Loucy (cell line): ENCODE measurements at regions not wholly inside any gene's neighbourhood (a gene's known extent, or its start where the extent isn't known, plus 50 kb on each side); places are given as distances from the start of the nearest gene placed in this dataset.

Source experiments
- H2AFZ ChIP-seq: fragments of 200-600 bp; sonication (generic); 2 replicates; pipeline ENCODE4 v1.6.0; 2016; ENCODE audit warnings: antibody characterized with exemption, mild to moderate bottlenecking, low read length, moderate library complexity
- H3F3A ChIP-seq: fragments of 200-600 bp; 2 replicates; pipeline ENCODE4 v1.6.0; 2016; ENCODE audit warnings: antibody characterized with exemption, low read depth, mild to moderate bottlenecking
- H3K27me3 ChIP-seq: fragments of 200-600 bp; sonication (generic); 2 replicates; pipeline ENCODE4 v1.6.1; 2014; ENCODE audit warnings: low read length, mild to moderate bottlenecking; ENCODE audit not compliant: insufficient read depth, poor library complexity, severe bottlenecking
- H3K36me3 ChIP-seq: fragments of 200-600 bp; sonication (generic); 2 replicates; pipeline ENCODE4 v1.6.1; 2016; ENCODE audit warnings: low read length; ENCODE audit not compliant: insufficient read depth
- H3K4me1 ChIP-seq: fragments of 200-600 bp; sonication (generic); 2 replicates; pipeline ENCODE4 v1.5.1; 2014; ENCODE audit warnings: low read length, mild to moderate bottlenecking; ENCODE audit not compliant: insufficient read depth, poor library complexity, severe bottlenecking
- H3K4me2 ChIP-seq: fragments of 200-600 bp; sonication (generic); 2 replicates; pipeline ENCODE4 v1.6.0; 2014; ENCODE audit warnings: antibody characterized with exemption, low read length, low read depth, mild to moderate bottlenecking; ENCODE audit not compliant: poor library complexity, severe bottlenecking
- H3K4me3 ChIP-seq: fragments of 200-600 bp; sonication (generic); 2 replicates; pipeline ENCODE4 v1.5.1; 2014; ENCODE audit warnings: low read length, mild to moderate bottlenecking, mixed read lengths; ENCODE audit not compliant: poor library complexity, severe bottlenecking
- H3K79me2 ChIP-seq: fragments of 200-600 bp; sonication (generic); 2 replicates; pipeline ENCODE4 v1.6.1; 2014; ENCODE audit warnings: low read length; ENCODE audit not compliant: insufficient read depth
- H3K9ac ChIP-seq: fragments of 200-600 bp; sonication (generic); 2 replicates; pipeline ENCODE4 v1.6.0; 2014; ENCODE audit warnings: mild to moderate bottlenecking, low read depth, low read length, moderate library complexity; ENCODE audit not compliant: poor library complexity, severe bottlenecking
- H3K9me2 ChIP-seq: fragments of 200-600 bp; sonication (generic); replicated peaks from 2 replicates; pipeline ENCODE4 v1.6.1; 2016; ENCODE audit warnings: low read depth, low read length, mixed read lengths
- H3K9me3 ChIP-seq: fragments of 200-600 bp; sonication (generic); 2 replicates; pipeline ENCODE4 v1.6.1; 2014; ENCODE audit warnings: mild to moderate bottlenecking, antibody characterized with exemption, low read length, low read depth; ENCODE audit not compliant: insufficient read depth
- H4K20me1 ChIP-seq: fragments of 200-600 bp; sonication (generic); 2 replicates; pipeline ENCODE4 v1.6.0; 2014; ENCODE audit warnings: antibody characterized with exemption, low read length, mild to moderate bottlenecking; ENCODE audit not compliant: insufficient read depth, poor library complexity, severe bottlenecking
- EZH2phosphoT487 ChIP-seq: fragments of 200-600 bp; IDR thresholded peaks from 2 replicates; pipeline ENCODE4 v1.6.1; 2018; ENCODE audit warnings: antibody characterized with exemption, mild to moderate bottlenecking, moderate library complexity, borderline replicate concordance
- TF ChIP-seq, protein P1 (sequence below): fragments of 200-600 bp; sonication (generic); conservative IDR thresholded peaks from 2 replicates; pipeline ENCODE4 v1.5.1; 2014; ENCODE audit warnings: mild to moderate bottlenecking, antibody characterized with exemption, low read length

DNA sequence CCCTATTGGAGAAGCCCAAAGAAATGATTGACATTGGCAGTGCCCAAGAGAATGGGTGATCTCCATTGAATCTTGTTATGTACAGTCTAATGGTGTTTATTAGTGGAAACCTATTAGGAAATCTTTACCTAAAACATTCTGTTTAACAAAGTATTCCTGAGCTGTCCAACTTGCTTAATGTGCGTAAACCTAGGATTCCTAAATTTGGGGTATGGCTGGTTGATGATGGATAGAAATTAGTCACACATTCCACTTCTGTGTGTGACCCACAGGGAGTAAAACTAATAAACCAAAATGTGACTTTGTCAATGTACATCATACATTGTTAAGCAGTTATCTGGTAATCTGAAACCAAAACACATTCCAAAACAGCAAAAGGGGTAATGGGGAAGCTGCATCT lies 761.3 kb downstream of the FSCB start:
- Histone ChIP-seq H4K20me1 (no peaks in the 10 kb centered on the region), H3K9me3 (no peaks in the 10 kb centered on the region), H3K9ac (no peak overlapping the region), H2AFZ (no peak overlapping the region), H3F3A (no peaks in the 10 kb centered on the region), H3K9me2 (no peaks in the 10 kb centered on the region), H3K36me3 (no peaks in the 10 kb centered on the region), H3K4me3 (no peak overlapping the region), H3K27me3 (no peaks in the 10 kb centered on the region), H3K4me2 (no peak overlapping the region), H3K79me2 (no peaks in the 10 kb centered on the region), H3K4me1 (no peaks in the 10 kb centered on the region)
- TF ChIP-seq, protein P1, sequence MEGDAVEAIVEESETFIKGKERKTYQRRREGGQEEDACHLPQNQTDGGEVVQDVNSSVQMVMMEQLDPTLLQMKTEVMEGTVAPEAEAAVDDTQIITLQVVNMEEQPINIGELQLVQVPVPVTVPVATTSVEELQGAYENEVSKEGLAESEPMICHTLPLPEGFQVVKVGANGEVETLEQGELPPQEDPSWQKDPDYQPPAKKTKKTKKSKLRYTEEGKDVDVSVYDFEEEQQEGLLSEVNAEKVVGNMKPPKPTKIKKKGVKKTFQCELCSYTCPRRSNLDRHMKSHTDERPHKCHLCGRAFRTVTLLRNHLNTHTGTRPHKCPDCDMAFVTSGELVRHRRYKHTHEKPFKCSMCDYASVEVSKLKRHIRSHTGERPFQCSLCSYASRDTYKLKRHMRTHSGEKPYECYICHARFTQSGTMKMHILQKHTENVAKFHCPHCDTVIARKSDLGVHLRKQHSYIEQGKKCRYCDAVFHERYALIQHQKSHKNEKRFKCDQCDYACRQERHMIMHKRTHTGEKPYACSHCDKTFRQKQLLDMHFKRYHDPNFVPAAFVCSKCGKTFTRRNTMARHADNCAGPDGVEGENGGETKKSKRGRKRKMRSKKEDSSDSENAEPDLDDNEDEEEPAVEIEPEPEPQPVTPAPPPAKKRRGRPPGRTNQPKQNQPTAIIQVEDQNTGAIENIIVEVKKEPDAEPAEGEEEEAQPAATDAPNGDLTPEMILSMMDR = no peak
- no peak for TF ChIP-seq EZH2phosphoT487

DNA sequence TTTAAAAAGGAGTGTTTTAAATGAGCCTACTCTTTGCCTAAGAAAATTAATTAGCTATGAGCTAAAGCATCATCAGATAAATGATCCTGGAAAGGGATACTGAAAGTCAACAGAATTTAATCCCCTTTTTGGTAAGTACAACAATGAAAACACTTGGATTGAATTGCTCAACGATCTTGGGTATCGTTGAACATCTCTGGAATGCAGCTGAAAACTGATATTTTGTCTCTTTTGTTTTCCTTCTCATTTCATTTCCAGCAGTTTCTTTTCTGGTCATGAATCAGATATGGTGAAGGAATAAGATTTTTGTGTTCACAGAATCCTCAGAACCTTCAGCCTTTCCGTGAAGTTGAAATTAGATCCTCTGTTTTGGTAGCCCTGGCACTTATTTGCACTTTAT lies 771.2 kb downstream of the FSCB start:
- Histone ChIP-seq H3K9ac (no peak overlapping the region), H3K36me3 (no peaks in the 10 kb centered on the region), H3K27me3 (no peaks in the 10 kb centered on the region), H3K79me2 (no peaks in the 10 kb centered on the region), H3K4me2 (no peak overlapping the region), H3K9me2 (no peaks in the 10 kb centered on the region), H3K9me3 (no peaks in the 10 kb centered on the region), H2AFZ (no peak overlapping the region), H4K20me1 (no peaks in the 10 kb centered on the region), H3K4me1 (no peaks in the 10 kb centered on the region), H3K4me3 (no peak overlapping the region), H3F3A (no peaks in the 10 kb centered on the region)
- TF ChIP-seq, protein P1 = no peak
- no peak for TF ChIP-seq EZH2phosphoT487

- Histone ChIP-seq H3K9me3 (no peaks in the 10 kb centered on the region), H3K36me3 (no peaks in the 10 kb centered on the region), H4K20me1 (no peaks in the 10 kb centered on the region), H3F3A (no peaks in the 10 kb centered on the region), H3K9me2 (no peaks in the 10 kb centered on the region), H3K79me2 (no peaks in the 10 kb centered on the region), H3K27me3 (no peaks in the 10 kb centered on the region), H3K9ac (no peak overlapping the region), H2AFZ (no peak overlapping the region), H3K4me1 (no peaks in the 10 kb centered on the region), H3K4me2 (no peak overlapping the region), H3K4me3 (no peak overlapping the region)
- TF ChIP-seq EZH2phosphoT487 = no peak
- TF ChIP-seq, protein P1 = no peak
Observed at GRCh38 chr14:43729143-43729542, 777.9 kb downstream of the FSCB start.
